ENCODE measurements at regions not wholly inside any gene's neighbourhood (a gene's known extent, or its start where the extent isn't known, plus 50 kb on each side); places are given as distances from the start of the nearest gene placed in this dataset.
"Not testable (repeated sequence)": the region's sequence is repeated elsewhere in the genome, so short reads cannot be mapped to it uniquely, and the experiment has no call there.

DNA sequence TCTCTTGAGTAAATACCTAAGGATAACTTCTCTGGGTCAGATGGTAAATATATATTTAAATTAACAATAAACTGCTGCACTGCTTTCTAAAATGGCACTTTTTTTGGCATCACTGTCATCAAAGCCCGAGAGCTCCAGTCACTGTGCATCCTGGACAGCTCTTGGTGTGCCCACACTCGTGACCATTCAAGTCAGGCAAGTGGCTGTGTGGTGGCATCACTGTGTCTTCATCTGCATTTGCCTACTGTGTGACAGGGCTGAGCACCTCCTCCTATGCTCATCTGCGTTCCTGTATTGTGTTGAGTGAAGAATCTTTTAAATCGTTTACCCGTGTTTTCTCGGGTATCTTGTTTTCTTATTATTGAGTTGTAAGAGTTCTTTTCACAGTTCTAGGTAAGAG, 568.1 kb upstream of the SALL3 start:
- DNase-seq (ENCODE audit: low read depth): no peak

DNA sequence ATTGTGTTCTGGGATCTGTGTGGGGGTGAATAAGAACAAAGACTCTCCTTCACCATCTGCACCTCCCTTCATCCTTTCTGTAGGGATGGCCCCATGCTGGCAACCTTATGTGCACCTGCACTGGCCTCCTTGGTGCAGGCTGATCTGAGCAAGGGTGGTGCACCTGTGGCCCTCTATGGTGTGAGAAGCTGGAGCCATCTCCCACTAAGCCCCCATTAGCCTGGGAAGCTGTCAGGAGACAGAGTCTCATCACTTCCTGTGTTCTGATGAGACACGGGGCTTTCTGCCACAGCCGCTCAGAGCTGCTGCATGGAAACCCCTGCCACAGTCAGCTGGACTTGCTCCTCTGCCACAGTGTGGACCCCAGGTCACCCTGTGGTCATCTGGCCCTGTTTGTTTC, 565.3 kb upstream of the SALL3 start:
- DNase-seq (ENCODE audit: low read depth): no peak

GRCh38 chr18:78416853-78417252, 562.8 kb upstream of the SALL3 start:
- DNase-seq (ENCODE audit: low read depth): no peak

DNA sequence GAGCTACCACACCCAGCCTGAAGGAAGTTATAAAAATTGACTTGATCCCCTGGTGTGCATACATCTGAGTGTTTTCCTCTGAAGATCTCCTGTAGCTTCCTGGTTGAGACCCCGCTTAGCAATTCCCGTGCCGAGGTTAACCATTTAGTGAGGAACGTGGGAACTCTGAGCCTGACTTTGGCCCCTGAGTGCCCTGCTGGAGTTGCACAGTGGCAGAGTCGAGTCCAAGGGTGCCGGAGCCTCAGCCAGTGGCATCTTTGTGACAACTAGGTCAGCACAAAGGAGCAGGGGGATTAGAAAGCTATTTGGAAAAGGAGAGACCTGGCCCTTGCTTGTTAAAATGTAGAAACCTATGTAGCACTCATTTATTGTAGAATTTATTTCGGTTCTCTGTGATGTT, 561.2 kb upstream of the SALL3 start:
- DNase-seq (ENCODE audit: low read depth): no peak

- no peak for DNase-seq (ENCODE audit: low read depth)
Measured at GRCh38 chr18:78419171-78419570, 560.4 kb upstream of the SALL3 start.

- no peak for DNase-seq (ENCODE audit: low read depth)
Measured at GRCh38 chr18:78420116-78420515, 559.5 kb upstream of the SALL3 start.

GRCh38 chr18:78421392-78421791, 558.2 kb upstream of the SALL3 start:
- no peak for DNase-seq (ENCODE audit: low read depth)

DNA sequence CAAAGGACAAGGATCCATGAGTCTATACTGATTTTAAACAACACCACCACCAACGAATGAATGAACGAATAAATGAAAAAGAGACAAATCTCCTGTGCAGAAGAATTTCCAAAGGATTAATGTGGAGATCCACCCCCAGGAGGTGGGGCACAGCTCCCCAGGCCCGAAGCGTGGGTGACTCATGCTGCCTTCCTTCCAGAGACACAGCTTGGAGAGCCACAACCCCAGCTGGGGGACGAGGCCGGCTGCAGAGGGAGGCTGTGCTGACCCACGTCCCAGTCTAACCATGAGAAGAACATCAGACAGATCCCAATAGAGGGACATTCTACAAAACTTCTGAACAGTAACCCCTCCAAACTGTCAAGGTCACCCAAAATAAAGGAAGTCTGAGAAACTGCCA, 557.3 kb upstream of the SALL3 start:
- no peak for DNase-seq (ENCODE audit: low read depth)

DNA sequence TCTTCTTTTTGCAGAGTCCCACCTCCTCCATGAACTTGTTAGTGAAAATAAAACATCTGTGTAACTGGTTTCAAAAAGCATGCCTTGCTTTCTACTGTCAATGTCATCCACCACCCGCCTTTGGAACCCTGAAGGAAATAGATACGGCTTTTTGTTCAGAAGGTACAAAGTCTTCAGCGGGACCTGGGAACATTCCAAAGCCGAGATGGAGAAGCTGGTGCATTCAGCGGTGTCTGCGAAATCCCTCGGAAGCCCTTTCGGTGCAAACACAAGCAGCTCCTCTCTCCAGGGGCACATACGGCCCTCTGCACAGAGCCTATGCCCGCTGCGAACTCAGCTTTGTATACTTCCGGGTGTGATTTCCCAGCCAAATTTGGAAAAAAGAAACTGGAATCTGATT, 555.8 kb upstream of the SALL3 start:
- no peak for DNase-seq (ENCODE audit: low read depth)

DNA sequence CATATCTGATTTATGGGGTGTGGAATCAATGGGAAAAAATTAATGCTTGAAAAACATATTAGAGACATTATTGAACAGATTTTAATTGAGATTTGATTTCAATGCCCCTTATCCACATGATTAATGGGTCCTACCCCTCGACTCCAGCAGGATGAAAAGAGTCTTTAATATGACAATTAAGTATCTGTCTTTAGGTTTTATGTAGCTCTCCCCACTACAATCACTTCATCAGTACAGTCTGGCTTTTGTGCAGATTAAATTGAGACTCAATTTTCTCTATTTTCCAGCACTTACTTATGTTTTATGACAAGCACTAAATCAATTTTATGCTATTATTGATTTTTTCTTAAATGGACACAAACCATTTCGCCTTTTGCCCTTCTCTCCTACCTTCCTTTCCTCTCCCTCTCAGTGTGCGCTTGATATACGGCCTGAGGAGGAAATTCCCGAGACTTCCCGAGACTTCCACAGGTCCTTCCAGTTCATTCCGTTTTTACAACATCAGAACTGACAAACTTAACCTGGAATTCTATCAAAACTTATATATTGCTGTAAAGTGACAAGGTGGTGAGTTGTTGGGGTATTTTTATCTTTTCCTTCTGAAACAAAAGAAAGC, 555.1 kb upstream of the SALL3 start:
- DNase-seq (ENCODE audit: low read depth): no peak

DNA sequence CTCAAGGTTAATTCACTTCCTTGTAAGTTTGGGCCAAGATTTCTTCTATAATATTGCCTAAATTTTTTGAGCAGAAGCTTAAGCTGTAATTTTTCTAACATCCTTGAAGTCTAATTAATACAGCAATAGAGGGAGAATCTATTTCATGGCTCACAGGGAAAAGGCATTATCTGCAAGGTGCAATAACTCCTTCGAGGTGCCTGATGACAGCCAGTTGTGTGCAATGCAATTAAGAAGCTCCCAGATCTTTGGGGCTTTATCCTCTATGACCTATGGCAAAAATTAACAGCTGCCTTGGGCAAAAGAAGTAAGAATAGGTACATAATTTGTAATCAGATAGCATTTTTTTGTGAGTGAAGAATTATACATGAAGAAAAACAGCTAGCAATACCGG, 554.6 kb upstream of the SALL3 start:
- no peak for DNase-seq (ENCODE audit: low read depth)

DNA sequence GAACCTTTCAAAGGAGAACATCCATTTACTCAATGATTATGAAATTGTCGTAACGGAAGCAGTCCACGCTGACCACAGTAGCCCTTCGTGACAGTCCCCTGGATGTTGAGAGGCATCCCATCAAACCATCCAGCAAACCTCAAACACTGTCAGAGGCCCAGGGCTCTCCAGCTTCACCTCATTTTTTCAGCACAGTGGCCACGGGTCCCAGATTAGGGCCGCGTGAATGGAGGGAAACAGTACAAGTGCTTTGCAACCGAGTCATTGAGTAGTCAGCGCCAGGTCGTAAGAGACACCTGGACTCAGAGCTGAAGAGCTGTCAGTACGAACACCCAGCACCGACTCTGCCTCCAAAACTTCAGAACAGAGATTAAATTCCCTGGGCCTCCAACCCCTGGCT, 552.5 kb upstream of the SALL3 start:
- no peak for DNase-seq (ENCODE audit: low read depth)

DNA sequence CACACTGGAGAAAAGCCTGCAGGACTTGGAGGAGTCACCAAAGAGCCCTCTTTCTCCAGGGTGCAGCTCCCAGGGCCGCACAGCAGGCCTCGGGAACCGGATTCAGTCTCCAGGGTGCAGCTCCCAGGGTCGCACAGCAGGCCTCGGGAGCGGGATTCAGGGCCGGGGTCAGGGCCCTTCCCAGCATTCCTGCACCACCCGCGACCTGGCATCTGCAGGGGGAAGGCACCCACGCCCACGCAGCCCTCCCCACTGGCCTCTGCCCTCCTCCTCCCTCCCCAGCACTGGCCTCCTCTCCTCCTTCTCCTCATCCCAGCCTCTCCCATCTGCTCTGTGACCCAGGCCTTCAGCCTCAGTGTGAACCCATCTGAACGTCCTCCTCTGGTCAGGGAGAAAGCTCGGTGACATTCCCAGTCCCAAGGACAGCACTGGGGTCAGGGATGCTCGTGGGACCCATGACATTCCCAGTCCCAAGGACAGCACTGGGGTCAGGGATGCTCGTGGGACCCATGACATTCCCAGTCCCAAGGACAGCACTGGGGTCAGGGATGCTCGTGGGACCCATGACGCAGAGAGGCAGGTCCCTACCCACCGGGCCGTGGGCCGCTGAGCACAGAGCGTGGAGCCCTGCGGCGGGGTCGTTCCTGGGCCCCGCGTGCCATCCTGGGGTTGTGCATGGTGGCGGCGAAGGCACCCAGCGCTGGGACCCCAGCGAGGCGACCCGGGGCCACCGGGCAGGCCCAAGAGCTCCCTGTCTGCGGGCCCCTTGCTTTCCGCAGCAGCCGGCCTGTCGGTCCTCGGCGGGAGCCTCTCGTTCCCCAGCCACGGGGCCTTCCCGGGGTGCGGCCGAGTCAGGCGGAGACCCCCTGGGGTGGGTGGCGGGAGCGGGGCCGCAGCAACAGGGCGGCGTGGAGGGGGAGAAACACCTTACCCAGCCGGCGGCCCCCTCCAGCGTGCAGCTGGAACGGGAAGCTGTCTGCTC, 550.2 kb upstream of the SALL3 start:
- DNase-seq (ENCODE audit: low read depth): no peak

GRCh38 chr18:78430131-78430758, 549.4 kb upstream of the SALL3 start:
- no peak for DNase-seq (ENCODE audit: low read depth)

DNA sequence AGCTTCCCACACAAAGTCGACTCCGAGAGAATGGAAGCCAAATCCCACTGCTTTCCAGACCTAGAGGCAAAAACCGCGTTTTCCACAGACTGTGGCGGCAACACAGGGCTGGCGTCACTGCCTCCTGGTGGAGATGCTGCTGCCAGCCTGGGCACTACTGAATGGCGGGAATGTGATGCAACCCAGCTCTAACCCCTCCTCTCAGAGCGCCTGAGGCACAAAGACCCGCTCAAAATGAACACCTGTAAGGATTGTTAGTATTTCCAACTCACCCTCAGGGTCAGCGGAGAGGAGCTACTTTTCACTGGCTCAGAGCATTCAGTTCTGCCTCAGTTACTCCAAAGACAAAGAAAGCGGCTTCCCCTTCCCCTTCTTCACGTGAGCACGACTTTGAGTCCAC, 548.0 kb upstream of the SALL3 start:
- DNase-seq (ENCODE audit: low read depth): no peak

- DNase-seq (ENCODE audit: low read depth): no peak
Measured at GRCh38 chr18:78433562-78433961, 546.1 kb upstream of the SALL3 start.

GRCh38 chr18:78436110-78436509, 543.5 kb upstream of the SALL3 start:
- no peak for DNase-seq (ENCODE audit: low read depth)

DNA sequence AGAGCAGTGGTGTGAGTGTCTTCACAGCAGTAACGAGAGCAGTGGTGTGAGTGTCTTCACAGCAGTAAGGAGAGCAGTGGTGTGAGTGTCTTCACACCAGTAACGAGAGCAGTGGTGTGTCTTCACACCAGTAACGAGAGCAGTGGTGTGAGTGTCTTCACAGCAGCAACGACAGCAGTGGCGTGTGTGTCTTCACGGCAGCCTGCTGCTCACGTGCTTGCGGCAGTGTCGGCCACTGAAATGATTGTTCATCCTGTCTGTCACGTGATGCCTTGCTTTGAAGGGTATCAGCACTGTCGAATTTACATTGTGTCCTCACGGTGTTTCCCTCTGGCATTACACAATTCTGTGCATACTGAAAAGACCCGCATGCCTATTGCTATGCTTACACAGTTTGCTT, 541.4 kb upstream of the SALL3 start:
- DNase-seq (ENCODE audit: low read depth): not testable (repeated sequence)

- no peak for DNase-seq (ENCODE audit: low read depth)
Measured at GRCh38 chr18:78445880-78446279, 533.7 kb upstream of the SALL3 start.

GRCh38 chr18:78447211-78447610, 532.4 kb upstream of the SALL3 start:
- no peak for DNase-seq (ENCODE audit: low read depth)

DNA sequence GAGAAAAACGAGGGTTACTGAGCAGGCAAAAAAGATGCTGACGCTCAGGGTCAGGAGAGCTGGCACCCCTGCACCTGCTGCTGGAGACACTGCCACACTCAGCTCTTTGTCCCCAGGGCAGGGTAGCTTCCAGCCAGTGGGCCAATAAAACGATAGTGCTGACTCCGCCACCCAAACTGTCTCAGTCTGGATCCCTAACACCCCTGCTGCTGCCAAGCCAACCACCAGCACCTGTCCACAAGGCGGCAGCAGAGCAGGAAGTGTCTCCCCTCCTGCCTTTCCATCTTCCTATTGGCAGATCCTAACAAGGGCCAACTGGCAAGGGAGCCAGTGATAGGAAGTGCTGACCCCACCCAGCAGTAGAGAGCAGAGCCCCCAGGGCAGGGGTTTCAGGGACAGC, 531.5 kb upstream of the SALL3 start:
- no peak for DNase-seq (ENCODE audit: low read depth)

DNA sequence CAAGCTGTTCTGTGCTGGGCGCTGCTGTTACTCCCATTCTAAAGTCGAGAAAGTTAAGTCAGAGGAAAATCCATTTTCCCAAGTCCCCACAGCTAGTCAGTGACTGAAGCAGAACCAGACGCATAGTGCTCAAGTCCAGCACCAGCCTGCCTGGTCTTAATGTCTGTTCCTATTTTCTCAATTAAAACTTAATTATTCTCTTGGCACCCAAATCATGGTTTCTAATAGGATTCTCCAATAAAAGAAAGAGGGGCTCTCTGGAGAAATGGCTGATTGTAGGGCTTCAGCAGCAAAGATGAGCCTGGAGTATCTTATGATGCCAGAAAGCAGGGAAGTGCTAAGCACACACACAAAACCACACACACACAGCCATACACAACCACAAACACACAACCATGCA, 531.0 kb upstream of the SALL3 start:
- no peak for DNase-seq (ENCODE audit: low read depth)

DNA sequence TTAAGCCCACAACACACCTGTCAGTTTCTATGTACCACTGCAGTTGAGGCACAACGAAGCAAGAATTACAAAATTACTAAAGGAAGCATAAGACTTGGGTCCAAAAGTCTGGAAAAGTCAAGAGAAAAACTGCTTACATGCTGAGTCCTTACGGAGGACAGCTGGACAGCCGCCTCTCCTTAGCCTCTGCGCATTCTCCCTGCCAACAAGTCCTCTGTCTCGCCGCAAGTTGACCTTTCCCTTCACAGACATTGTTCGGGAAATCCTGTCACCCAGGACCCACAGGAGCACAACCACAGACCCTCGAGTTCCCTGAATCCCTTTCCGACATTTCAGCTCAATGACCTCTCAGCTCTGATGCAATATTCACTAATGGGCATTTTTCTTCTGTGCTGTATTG, 525.4 kb upstream of the SALL3 start:
- no peak for DNase-seq (ENCODE audit: low read depth)
